Body of pancreas (tissue), 4 donors: ENCODE measurements at regions not wholly inside any gene's neighbourhood (a gene's known extent, or its start where the extent isn't known, plus 50 kb on each side); places are given as distances from the start of the nearest gene placed in this dataset.

Experiments
- ATAC-seq: fragments of 150-250 bp; one replicate; pipeline ENCODE4 v1.9.1; 2016
- DNase-seq, 4 donors: peaks; one replicate each; pipeline ENCODE4 v3.0.0-alpha.2; 2019
- H3K27ac ChIP-seq, 4 donors: fragments of 200-600 bp; sonication (generic); 1 replicate in 3 of 4; 2 replicates in 1 of 4; pipeline versions ENCODE4 v1.5.1 to v1.6.1; 2016 to 2019; ENCODE audit warnings: mild to moderate bottlenecking in 1 of 4, mixed read lengths in 1 of 4, moderate library complexity in 1 of 4
- H3K27me3 ChIP-seq, 2 donors: fragments of 200-600 bp; sonication (generic); one replicate each; pipeline ENCODE4 v1.6.0; 2016; ENCODE audit warnings: mild to moderate bottlenecking in 1 of 2
- H3K36me3 ChIP-seq, 2 donors: fragments of 200-600 bp; sonication (generic); replicated peaks in 1 of 2; 2 replicates each; pipeline ENCODE4 v1.5.1; 2016; ENCODE audit warnings: low read depth in 2 of 2; ENCODE audit not compliant: insufficient read depth in 1 of 2
- H3K4me1 ChIP-seq: fragments of 200-600 bp; sonication (generic); one replicate; pipeline ENCODE4 v1.6.0; 2016
- H3K4me3 ChIP-seq, 2 donors: fragments of 200-600 bp; sonication (generic); 1 replicate in 1 of 2; 2 replicates in 1 of 2; pipeline ENCODE4 v1.5.1; 2016 to 2019
- H3K9me3 ChIP-seq, 3 donors: fragments of 200-600 bp; sonication (generic); 1 replicate in 2 of 3; 2 replicates in 1 of 3; pipeline ENCODE4 v1.5.1; 2016
- POLR2A ChIP-seq, 3 donors: fragments of 450-650 bp; IDR thresholded peaks; one replicate each; pipeline ENCODE4 v1.6.1; 2016; ENCODE audit warnings: antibody characterized with exemption in 3 of 3, mild to moderate bottlenecking in 2 of 3
- WGBS, 2 donors: methylation state at CpG; one replicate each; pipeline ENCODE4 v1.1.5; 2017; 5-methylcytosine and 5-hydroxymethylcytosine counted together
- intact Hi-C: fragments of 100-400 bp; cut with DNase I; formaldehyde crosslinking; loops from one replicate; pipeline ENCODE4 v1.15.1; 2023
- TF ChIP-seq, protein P1 (sequence below), 7 experiments: fragments of 450-650 bp in 4 of 7; fragments of 200-600 bp in 3 of 7; sonication (generic) in 3 of 7; IDR thresholded peaks; one replicate each; pipeline ENCODE4 v1.5.1; 2016 to 2019; ENCODE audit warnings: antibody characterized with exemption in 7 of 7

DNA sequence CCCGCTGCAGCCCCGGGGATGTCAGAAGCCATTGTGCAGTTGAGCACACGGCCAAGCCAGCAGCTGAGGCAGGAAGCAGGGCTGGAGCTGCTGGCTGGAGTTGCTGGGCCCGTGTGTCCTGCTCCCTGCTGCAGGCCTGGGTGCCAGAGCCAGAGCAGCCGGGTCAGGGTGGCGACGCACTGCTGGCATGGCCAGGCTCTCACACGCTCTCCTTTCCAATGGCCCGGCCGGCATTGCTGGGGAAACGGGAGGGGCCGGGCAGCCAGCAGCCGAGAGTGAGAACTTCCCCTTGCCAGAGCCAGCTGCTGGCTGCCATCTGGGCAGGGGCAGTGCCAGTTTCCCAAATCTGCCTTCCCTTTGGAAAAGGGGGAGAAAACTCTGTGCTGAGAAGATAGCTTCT, 82.4 kb upstream of the PROX1 start:
- DNase-seq = peak in 1 of 4 donors; percentile 17
- peak; percentile 24 for ATAC-seq
- TF ChIP-seq POLR2A (IDR thresholded peaks at IDR 0.05) = no peak
- TF ChIP-seq, protein P1, sequence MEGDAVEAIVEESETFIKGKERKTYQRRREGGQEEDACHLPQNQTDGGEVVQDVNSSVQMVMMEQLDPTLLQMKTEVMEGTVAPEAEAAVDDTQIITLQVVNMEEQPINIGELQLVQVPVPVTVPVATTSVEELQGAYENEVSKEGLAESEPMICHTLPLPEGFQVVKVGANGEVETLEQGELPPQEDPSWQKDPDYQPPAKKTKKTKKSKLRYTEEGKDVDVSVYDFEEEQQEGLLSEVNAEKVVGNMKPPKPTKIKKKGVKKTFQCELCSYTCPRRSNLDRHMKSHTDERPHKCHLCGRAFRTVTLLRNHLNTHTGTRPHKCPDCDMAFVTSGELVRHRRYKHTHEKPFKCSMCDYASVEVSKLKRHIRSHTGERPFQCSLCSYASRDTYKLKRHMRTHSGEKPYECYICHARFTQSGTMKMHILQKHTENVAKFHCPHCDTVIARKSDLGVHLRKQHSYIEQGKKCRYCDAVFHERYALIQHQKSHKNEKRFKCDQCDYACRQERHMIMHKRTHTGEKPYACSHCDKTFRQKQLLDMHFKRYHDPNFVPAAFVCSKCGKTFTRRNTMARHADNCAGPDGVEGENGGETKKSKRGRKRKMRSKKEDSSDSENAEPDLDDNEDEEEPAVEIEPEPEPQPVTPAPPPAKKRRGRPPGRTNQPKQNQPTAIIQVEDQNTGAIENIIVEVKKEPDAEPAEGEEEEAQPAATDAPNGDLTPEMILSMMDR (IDR thresholded peaks at IDR 0.05) = no peak
- 65 to 74% methylated on average over 13 of the region's 13 CpGs for WGBS, 2 donors
- intact Hi-C loops = no loop called here
- no peak overlapping the region for H3K27ac ChIP-seq
- no peaks in the 10 kb centered on the region for H3K4me1 ChIP-seq
- no peak overlapping the region for H3K4me3 ChIP-seq
- no peaks in the 10 kb centered on the region for H3K9me3 ChIP-seq
- no peaks in the 10 kb centered on the region for H3K27me3 ChIP-seq
- no peaks in the 10 kb centered on the region for H3K36me3 ChIP-seq

DNA sequence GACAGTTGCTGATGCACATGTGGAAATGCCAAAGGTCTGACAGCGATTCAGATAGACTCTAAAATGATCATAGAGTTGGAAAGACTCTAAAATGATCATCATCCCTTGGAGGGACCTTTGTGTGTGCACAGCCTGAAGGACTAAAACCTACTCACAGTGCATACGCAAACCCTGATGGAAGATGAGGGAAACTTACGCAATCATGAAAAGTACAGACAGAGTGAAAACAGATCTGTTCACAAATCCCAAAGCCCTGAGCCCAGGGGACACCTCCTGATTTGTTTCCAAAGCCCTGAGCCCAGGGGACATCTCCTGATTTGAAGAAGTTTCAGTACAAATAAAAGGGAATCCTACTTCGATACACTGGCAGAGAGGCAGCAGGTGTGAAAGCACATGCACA, 79.3 kb upstream of the PROX1 start:
- H3K27me3 ChIP-seq = no peaks in the 10 kb centered on the region
- DNase-seq (no peak), ATAC-seq (no peak)
- no peak for TF ChIP-seq POLR2A (IDR thresholded peaks at IDR 0.05)
- TF ChIP-seq, protein P1 (IDR thresholded peaks at IDR 0.05) = no peak
- 91 to 98% methylated on average over 4 of the region's 4 CpGs for WGBS, 2 donors
- no peaks in the 10 kb centered on the region for H3K9me3 ChIP-seq
- intact Hi-C loops = no loop called here
- no peaks in the 10 kb centered on the region for H3K36me3 ChIP-seq
- H3K4me1 ChIP-seq = no peaks in the 10 kb centered on the region
- no peak overlapping the region for H3K4me3 ChIP-seq
- H3K27ac ChIP-seq = no peak overlapping the region

DNA sequence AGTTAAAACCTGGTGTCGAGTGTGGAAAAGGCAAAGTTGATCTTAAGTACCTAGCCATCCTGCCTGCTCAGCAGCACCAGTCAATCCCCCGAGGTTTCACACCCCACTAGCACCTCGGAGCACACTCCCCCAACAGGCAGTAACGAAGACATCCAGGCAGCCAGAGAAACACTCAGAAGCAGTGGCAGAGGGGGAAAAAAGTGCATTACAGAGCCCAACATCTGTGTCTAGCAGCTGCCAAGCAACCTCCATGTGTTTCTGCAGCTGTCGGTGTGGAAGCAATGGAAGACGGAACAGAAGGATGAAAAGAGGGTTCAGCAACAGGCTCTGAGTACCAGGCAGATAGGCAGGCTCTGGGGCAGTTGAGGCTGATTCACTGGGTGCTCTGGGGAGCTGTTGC, 73.4 kb upstream of the PROX1 start:
- no peaks in the 10 kb centered on the region for H3K9me3 ChIP-seq
- WGBS, 2 donors = 66% methylated on average over 6 of the region's 6 CpGs
- DNase-seq (no peak), ATAC-seq (no peak)
- no peak overlapping the region for H3K4me3 ChIP-seq
- no peak overlapping the region for H3K27ac ChIP-seq
- intact Hi-C loops = no loop called here
- TF ChIP-seq, protein P1 (IDR thresholded peaks at IDR 0.05) = no peak
- TF ChIP-seq POLR2A (IDR thresholded peaks at IDR 0.05) = no peak
- no peaks in the 10 kb centered on the region for H3K36me3 ChIP-seq
- H3K27me3 ChIP-seq = no peaks in the 10 kb centered on the region
- no peaks in the 10 kb centered on the region for H3K4me1 ChIP-seq

DNA sequence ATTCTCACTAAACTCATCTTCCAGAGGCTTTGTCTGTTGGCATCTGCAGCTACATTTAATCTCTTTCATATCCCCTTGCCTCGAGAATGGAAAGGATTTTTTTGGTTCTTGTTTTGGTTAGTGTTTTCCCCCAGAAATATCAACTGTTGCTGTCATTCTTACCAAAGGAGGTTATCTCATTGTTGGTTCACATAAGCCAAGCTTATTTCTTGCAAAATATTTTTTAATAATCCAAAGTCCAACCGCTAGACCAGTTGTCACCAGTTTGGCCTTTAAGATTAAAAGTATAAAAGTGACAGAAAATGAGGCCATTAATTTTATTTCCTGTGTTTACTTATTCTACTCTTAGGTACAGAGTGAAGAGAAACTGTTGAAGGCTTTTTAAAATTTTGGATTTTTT, 66.5 kb upstream of the PROX1 start:
- Histone ChIP-seq H3K27me3 (no peaks in the 10 kb centered on the region), H3K4me1 (no peaks in the 10 kb centered on the region), H3K9me3 (no peaks in the 10 kb centered on the region), H3K36me3 (no peaks in the 10 kb centered on the region), H3K4me3 (no peak overlapping the region), H3K27ac (no peak overlapping the region)
- intact Hi-C loops = no loop called here
- ATAC-seq (peak; percentile 50), DNase-seq (no peak)
- 10 to 13% methylated on average over 2 of the region's 2 CpGs for WGBS, 2 donors
- no peak for TF ChIP-seq POLR2A (IDR thresholded peaks at IDR 0.05)
- TF ChIP-seq, protein P1 (IDR thresholded peaks at IDR 0.05) = no peak

DNA sequence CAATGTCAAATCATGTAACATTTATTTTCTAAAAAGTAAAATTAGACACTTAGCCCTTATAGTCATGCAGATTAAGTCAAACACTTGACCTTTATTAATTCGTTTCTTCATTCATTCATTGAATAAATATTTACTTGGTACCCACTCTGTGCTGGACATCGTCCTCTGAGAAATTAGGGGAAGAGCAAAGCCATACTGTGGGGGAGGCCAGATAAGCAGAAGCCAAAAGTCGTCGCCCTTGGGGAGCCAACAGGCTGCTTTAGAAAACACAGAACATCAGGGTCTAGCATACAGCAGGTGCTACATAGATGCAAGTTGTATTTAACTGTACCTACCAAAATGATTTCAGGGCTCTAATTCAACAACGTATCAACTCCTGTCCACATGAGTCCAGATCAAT, 66.1 kb upstream of the PROX1 start:
- WGBS, 2 donors = 27 to 36% methylated on average over 5 of the region's 5 CpGs
- no peaks in the 10 kb centered on the region for H3K4me1 ChIP-seq
- no peaks in the 10 kb centered on the region for H3K9me3 ChIP-seq
- DNase-seq (no peak), ATAC-seq (no peak)
- H3K4me3 ChIP-seq = no peak overlapping the region
- H3K27me3 ChIP-seq = no peaks in the 10 kb centered on the region
- no peak for TF ChIP-seq POLR2A (IDR thresholded peaks at IDR 0.05)
- TF ChIP-seq, protein P1 (IDR thresholded peaks at IDR 0.05) = no peak
- no peaks in the 10 kb centered on the region for H3K36me3 ChIP-seq
- intact Hi-C loops = no loop called here
- H3K27ac ChIP-seq = peak overlapping the region in 1 of 4 donors; percentile 40
